Kidney glomerular epithelial cell (primary cell): ENCODE measurements at regions not wholly inside any gene's neighbourhood (a gene's known extent, or its start where the extent isn't known, plus 50 kb on each side); places are given as distances from the start of the nearest gene placed in this dataset.

Experiments used
- DNase-seq: peaks from one replicate; lab custom pipeline; 2025; lab: John Stamatoyannopoulos, UW

- DNase-seq, result no peak
These were observed 56.6 kb upstream of the MAP2 start for GRCh38 chr2:209367075-209367747.

DNA sequence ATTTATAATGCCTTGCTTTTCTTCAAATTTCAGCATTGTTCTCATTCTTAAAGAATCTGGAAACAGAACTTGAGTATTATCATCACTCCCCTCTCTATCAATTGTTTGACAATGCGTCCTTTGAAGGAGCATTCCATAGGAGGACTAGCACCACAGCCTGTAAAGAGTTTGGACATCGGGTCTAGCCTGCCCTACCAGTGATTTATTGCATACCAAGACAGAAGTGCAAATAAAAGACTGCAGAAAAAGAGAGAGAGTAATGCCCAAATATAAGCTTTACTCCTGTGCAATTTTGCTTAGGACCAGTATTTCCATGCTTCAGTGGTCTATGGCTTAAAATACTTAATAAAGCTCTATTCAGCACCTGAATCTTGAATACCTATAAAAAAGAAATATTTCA lies 55.4 kb upstream of the MAP2 start:
- DNase-seq, result no peak

DNA sequence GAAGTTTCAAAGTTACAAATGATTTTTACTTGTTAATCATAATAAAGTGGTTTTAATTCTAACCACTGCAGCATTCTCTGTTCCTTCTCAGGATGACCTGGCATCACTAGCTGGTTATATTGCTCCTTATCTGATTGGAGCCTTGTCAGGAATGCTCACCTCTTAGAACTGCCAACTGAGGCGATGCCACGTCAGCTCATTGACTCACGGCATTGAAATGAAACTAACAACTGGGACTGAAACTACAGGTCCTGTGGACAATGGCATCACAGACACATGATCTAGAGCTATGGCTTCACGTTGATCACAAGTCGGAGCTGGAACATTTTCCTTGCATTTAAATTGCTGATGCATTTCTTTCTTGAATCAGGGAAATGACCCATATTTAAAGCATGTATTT lies 54.9 kb upstream of the MAP2 start:
- peak; percentile 89 for DNase-seq

- no peak for DNase-seq
These were observed 54.2 kb upstream of the MAP2 start for GRCh38 chr2:209369656-209370055.

GRCh38 chr2:209371407-209371806 lies 52.4 kb upstream of the MAP2 start:
- no peak for DNase-seq
